Heart left ventricle (tissue), 13 donors: ENCODE measurements at regions not wholly inside any gene's neighbourhood (a gene's known extent, or its start where the extent isn't known, plus 50 kb on each side); places are given as distances from the start of the nearest gene placed in this dataset.

Experiments used
- POLR2A ChIP-seq, 2 donors: fragments of 450-650 bp; IDR thresholded peaks; one replicate each; pipeline ENCODE4 v1.6.1; 2017; ENCODE audit warnings: antibody characterized with exemption in 2 of 2, mild to moderate bottlenecking in 2 of 2, moderate library complexity in 2 of 2
- TF ChIP-seq, protein P1 (sequence below), 12 donors: fragments of 200-600 bp; sonication (generic) in 4 of 12; IDR thresholded peaks; one replicate each; pipeline versions ENCODE4 v1.5.0 to v1.8.0; 2018 to 2022; ENCODE audit warnings: antibody characterized with exemption in 12 of 12, mild to moderate bottlenecking in 5 of 12
- donor health status: ischemic (EF 13 %, LVEDD 7.1; RV severe dilation, severe dysfunction).
- donor health status: DM: no; HTN: yes; CAD: no.
- donor health status: DM: no; HTN: no; CAD: no.
- donor health status: ischemic (EF 25% LVEDD 6.9; RV normal size, moderate dysfunction).
- donor health status: ischemic (EF 25% LVEDD 5.7; RV mildly dilated, moderate dysfunction).
- donor health status: ischemic (EF 35%, LVEDD 5.7; RV mildly dilated, moderate dysfunction).
- donor health status: nonischemic (EF 11% LVEDD 7.7; RV severe dilation, severe dysfunction).
- donor health status: DM: yes; HTN: yes; CAD: no.
- donor health status: PGD.
- donor health status: ischemic (EF 29% LVEDD 5.4; RV normal size, mild dysfunction).
- donor health status: nonischemic (EF 23%, LVEDD 6.1; RV moderate dilation, normal function).

DNA sequence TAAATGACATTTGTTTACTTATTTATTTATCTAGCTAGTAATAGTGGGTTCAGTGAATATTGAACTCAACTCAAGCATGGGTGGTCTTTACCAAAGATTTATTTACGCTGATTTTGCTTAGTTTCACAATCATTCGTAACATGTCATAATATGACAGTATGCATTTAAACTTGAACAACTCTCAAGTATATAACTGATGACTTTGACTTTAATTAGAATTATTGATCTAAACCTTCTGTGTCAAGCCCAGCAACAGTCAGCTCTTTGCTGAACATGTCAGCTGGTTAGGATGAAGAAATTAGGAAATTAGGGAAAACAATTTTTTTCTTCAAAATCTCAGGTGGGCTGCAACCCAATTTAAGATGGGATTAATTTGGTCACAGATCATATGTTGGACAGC lies 210.5 kb upstream of the G2E3 start:
- no peak for TF ChIP-seq POLR2A (IDR thresholded peaks at IDR 0.05)
- TF ChIP-seq, protein P1, sequence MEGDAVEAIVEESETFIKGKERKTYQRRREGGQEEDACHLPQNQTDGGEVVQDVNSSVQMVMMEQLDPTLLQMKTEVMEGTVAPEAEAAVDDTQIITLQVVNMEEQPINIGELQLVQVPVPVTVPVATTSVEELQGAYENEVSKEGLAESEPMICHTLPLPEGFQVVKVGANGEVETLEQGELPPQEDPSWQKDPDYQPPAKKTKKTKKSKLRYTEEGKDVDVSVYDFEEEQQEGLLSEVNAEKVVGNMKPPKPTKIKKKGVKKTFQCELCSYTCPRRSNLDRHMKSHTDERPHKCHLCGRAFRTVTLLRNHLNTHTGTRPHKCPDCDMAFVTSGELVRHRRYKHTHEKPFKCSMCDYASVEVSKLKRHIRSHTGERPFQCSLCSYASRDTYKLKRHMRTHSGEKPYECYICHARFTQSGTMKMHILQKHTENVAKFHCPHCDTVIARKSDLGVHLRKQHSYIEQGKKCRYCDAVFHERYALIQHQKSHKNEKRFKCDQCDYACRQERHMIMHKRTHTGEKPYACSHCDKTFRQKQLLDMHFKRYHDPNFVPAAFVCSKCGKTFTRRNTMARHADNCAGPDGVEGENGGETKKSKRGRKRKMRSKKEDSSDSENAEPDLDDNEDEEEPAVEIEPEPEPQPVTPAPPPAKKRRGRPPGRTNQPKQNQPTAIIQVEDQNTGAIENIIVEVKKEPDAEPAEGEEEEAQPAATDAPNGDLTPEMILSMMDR (IDR thresholded peaks at IDR 0.05): no peak
